ENCODE measurements at regions not wholly inside any gene's neighbourhood (a gene's known extent, or its start where the extent isn't known, plus 50 kb on each side); places are given as distances from the start of the nearest gene placed in this dataset.

DNA sequence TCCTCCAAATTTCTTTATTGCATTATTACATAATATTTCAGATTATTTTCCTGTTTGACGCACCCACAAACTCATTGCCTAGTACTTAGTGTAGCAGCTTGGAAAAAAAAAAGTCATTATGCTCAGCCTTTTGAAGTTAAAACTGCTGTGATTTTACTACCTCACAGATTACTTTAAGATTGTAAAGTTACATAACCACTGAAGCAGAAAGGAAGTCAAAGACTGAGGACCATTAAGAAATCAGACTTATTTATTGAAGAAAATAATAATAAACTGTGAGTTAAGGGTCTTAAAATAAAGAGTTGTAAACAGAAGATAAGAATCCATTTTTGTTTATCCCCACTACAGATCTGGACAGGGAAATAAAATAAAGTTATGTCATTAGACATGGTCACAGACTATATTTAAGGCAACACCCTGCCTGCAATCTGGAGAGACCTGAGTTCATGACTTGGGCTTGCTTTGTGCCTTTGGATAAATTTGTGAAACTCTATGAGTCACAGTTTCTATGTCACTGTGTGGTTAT, 212.1 kb upstream of the ROBO2 start:
- RAD21 ChIA-PET (ENCODE audit: unreplicated experiment) = no interaction called here
- no peaks in the 10 kb centered on the region for H3K36me3 ChIP-seq (ENCODE audit: control insufficient read depth in 2 of 2, insufficient read depth in 2 of 2, low read length in 1 of 2)
- ATAC-seq (no peak), DNase-seq (ENCODE audit: low read depth, low spot score) (no peak), FAIRE-seq (no peak)
- no peaks in the 10 kb centered on the region for H4K20me1 ChIP-seq (ENCODE audit: control insufficient read depth, insufficient read depth)
- no peak overlapping the region for H3K9ac ChIP-seq (ENCODE audit: control insufficient read depth, insufficient read depth, low read length)
- no peak overlapping the region for H3K4me2 ChIP-seq (ENCODE audit: control insufficient read depth, insufficient read depth)
- intact Hi-C loops (cut with micrococcal nuclease; ENCODE audit: unreplicated experiment) = no loop called here
- 80% methylated on average over 1 of the region's 1 CpG for WGBS (ENCODE audit: insufficient coverage, insufficient replicate concordance, low lambda C conversion rate, missing lambda C conversion rate)
- no peaks in the 10 kb centered on the region for H3K79me2 ChIP-seq (ENCODE audit: control insufficient read depth, insufficient read depth, low read length)
- no peak overlapping the region for H3K4me3 ChIP-seq
- TF ChIP-seq HDAC2 (IDR thresholded peaks at IDR 0.05) = no peak
- TF ChIP-seq FOXM1 (IDR thresholded peaks at IDR 0.05; ENCODE audit: low read depth, low read length) = no peak
- no peak for TF ChIP-seq ZNF207 (IDR thresholded peaks at IDR 0.05; ENCODE audit: borderline replicate concordance)
- TF ChIP-seq EZH2 (IDR thresholded peaks at IDR 0.05; ENCODE audit: borderline replicate concordance, control insufficient read depth, low read depth, low read length) = no peak
- TF ChIP-seq, protein P1, sequence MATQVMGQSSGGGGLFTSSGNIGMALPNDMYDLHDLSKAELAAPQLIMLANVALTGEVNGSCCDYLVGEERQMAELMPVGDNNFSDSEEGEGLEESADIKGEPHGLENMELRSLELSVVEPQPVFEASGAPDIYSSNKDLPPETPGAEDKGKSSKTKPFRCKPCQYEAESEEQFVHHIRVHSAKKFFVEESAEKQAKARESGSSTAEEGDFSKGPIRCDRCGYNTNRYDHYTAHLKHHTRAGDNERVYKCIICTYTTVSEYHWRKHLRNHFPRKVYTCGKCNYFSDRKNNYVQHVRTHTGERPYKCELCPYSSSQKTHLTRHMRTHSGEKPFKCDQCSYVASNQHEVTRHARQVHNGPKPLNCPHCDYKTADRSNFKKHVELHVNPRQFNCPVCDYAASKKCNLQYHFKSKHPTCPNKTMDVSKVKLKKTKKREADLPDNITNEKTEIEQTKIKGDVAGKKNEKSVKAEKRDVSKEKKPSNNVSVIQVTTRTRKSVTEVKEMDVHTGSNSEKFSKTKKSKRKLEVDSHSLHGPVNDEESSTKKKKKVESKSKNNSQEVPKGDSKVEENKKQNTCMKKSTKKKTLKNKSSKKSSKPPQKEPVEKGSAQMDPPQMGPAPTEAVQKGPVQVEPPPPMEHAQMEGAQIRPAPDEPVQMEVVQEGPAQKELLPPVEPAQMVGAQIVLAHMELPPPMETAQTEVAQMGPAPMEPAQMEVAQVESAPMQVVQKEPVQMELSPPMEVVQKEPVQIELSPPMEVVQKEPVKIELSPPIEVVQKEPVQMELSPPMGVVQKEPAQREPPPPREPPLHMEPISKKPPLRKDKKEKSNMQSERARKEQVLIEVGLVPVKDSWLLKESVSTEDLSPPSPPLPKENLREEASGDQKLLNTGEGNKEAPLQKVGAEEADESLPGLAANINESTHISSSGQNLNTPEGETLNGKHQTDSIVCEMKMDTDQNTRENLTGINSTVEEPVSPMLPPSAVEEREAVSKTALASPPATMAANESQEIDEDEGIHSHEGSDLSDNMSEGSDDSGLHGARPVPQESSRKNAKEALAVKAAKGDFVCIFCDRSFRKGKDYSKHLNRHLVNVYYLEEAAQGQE (IDR thresholded peaks at IDR 0.05; ENCODE audit: low read depth, low read length) = no peak
- no peak for TF ChIP-seq SMAD5 (IDR thresholded peaks at IDR 0.05; ENCODE audit: low read depth)
- CTCF ChIA-PET = no interaction called here
- no peaks in the 10 kb centered on the region for H3K27me3 ChIP-seq (replicated peaks in 1 of 2; ENCODE audit: control insufficient read depth in 2 of 2, insufficient read depth in 2 of 2, low read length in 1 of 2)
- POLR2A ChIA-PET = no interaction called here
- in situ Hi-C loops (cut with MboI) = no loop called here
- H2AFZ ChIP-seq (ENCODE audit: control insufficient read depth, low read depth, low read length) = no peak overlapping the region
- no peaks in the 10 kb centered on the region for H3K4me1 ChIP-seq (ENCODE audit: control insufficient read depth, insufficient read depth, low read length)
- no peak overlapping the region for H3K27ac ChIP-seq (ENCODE audit: control insufficient read depth, insufficient read depth)
- BruUV-seq (replicated peaks) = no TSS peak
- SMC1A ChIA-PET (ENCODE audit: uncharacterized antibody, unreplicated experiment) = interaction anchor here (0.7 kb wide), 1 partner anchor 11 kb away, joined by 3 read pairs; no protein-coding TSS in a partner anchor
- no peaks in the 10 kb centered on the region for H3K9me3 ChIP-seq (replicated peaks; ENCODE audit: control insufficient read depth, insufficient read depth, low read length)
